Pancreas (tissue), 10 donors: ENCODE measurements at regions not wholly inside any gene's neighbourhood (a gene's known extent, or its start where the extent isn't known, plus 50 kb on each side); places are given as distances from the start of the nearest gene placed in this dataset.
A peak's percentile ranks its signal among the peaks of the same experiment; 100 is the strongest.
"Not testable (repeated sequence)": the region's sequence is repeated elsewhere in the genome, so short reads cannot be mapped to it uniquely, and the experiment has no call there.

Experiments used
- ATAC-seq, 4 donors: fragments of 200-7000 bp; cut with Tn5 transposase; one replicate each; pipeline versions ENCODE4 v1.8.0 to v1.9.1; 2020; ENCODE audit warnings: mild to moderate bottlenecking in 4 of 4, moderate library complexity in 4 of 4
- DNase-seq, 6 donors: peaks; one replicate each; pipeline ENCODE4 v3.0.0-alpha.2; 2020
- FAIRE-seq: peaks from 2 replicates; lab custom pipeline; 2012; peaks lifted over from hg19 to GRCh38; lab: Jason Lieb, UNC
- H3K27ac ChIP-seq, 4 donors: fragments of 200-600 bp; sonication (generic); 1 replicate in 3 of 4; 2 replicates in 1 of 4; pipeline versions ENCODE4 v1.5.0 to v1.8.0; 2020
- H3K27me3 ChIP-seq, 4 donors: fragments of 200-600 bp; one replicate each; pipeline ENCODE4 v1.8.0; 2021
- H3K36me3 ChIP-seq, 3 donors: fragments of 200-600 bp; sonication (generic) in 1 of 3; one replicate each; pipeline versions ENCODE4 v1.5.0 to v1.8.0; 2020 to 2021
- H3K4me1 ChIP-seq, 3 donors: fragments of 200-600 bp; one replicate each; pipeline ENCODE4 v1.8.0; 2021
- H3K4me3 ChIP-seq, 4 donors: fragments of 200-600 bp; sonication (generic) in 2 of 4; one replicate each; pipeline versions ENCODE4 v1.5.0 to v1.8.0; 2020 to 2021
- H3K9me3 ChIP-seq, 4 donors: fragments of 200-600 bp; one replicate each; pipeline ENCODE4 v1.8.0; 2021
- WGBS, 2 donors: extraction: QIAGEN DNeasy Blood & Tissue Kit; methylation state at CpG; one replicate each; pipeline ENCODE4 v1.1.7; 2013; 5-methylcytosine and 5-hydroxymethylcytosine counted together
- intact Hi-C, 3 donors: fragments of 100-400 bp; cut with DNase I; formaldehyde crosslinking; loops; one replicate each; pipeline versions ENCODE4 v1.11.1 to v1.14.2; 2022
- donor health status: healthy with polysubstance abuse.
- donor health status: DM: no; HTN: no; CAD: no; lungs with moderate emphysema.
- donor health status: DM: no; HTN: no; CAD: no.
- donor health status: control.
- donor health status: control.
- donor health status: Bipolar disorder and iron deficiency.
- donor health status: DM: yes; HTN: yes; CAD: no.
- donor health status: DM: no; HTN: no; CAD: no.
- donor health status: DM: no; HTN: no; CAD: no.
- donor health status: DM: yes; HTN: yes; CAD: no.

GRCh38 chr21:7787427-7788078 lies 2733.8 kb upstream of the TPTE start:
- H3K27ac ChIP-seq, H3K27me3 ChIP-seq, intact Hi-C loops, ATAC-seq, H3K9me3 ChIP-seq, H3K36me3 ChIP-seq, DNase-seq, FAIRE-seq, H3K4me1 ChIP-seq, H3K4me3 ChIP-seq: not testable (repeated sequence)
- no CpG with 5 or more reads among the region's 5 CpGs for WGBS, 2 donors

- ATAC-seq, H3K36me3 ChIP-seq, H3K4me3 ChIP-seq, FAIRE-seq, H3K9me3 ChIP-seq, H3K4me1 ChIP-seq, H3K27me3 ChIP-seq, H3K27ac ChIP-seq, DNase-seq, intact Hi-C loops: not testable (repeated sequence)
- WGBS, 2 donors = no CpG with 5 or more reads among the region's 4 CpGs
Measured at GRCh38 chr21:7793797-7794196, 2727.6 kb upstream of the TPTE start.

- H3K27me3 ChIP-seq, FAIRE-seq, H3K4me1 ChIP-seq, H3K36me3 ChIP-seq, H3K9me3 ChIP-seq, intact Hi-C loops, H3K27ac ChIP-seq, DNase-seq, H3K4me3 ChIP-seq: not testable (repeated sequence)
- ATAC-seq = peak in 2 of 4 donors; percentile 29 to 46
- WGBS, 2 donors = no CpG with 5 or more reads among the region's 8 CpGs
Measured at GRCh38 chr21:7797328-7797727, 2724.1 kb upstream of the TPTE start.

GRCh38 chr21:7798446-7798845 lies 2722.9 kb upstream of the TPTE start:
- FAIRE-seq, H3K4me1 ChIP-seq, intact Hi-C loops, H3K36me3 ChIP-seq, H3K27me3 ChIP-seq, H3K4me3 ChIP-seq, H3K27ac ChIP-seq, H3K9me3 ChIP-seq, ATAC-seq: not testable (repeated sequence)
- DNase-seq = peak in 1 of 6 donors; percentile 2
- WGBS, 2 donors = 56 to 66% methylated on average over 2 of the region's 6 CpGs

GRCh38 chr21:7799697-7800096 lies 2721.7 kb upstream of the TPTE start:
- peak in 2 of 4 donors; percentile 74 to 81 for ATAC-seq
- FAIRE-seq, intact Hi-C loops, H3K4me3 ChIP-seq, DNase-seq, H3K36me3 ChIP-seq, H3K4me1 ChIP-seq, H3K9me3 ChIP-seq, H3K27me3 ChIP-seq, H3K27ac ChIP-seq: not testable (repeated sequence)
- no CpG with 5 or more reads among the region's 5 CpGs for WGBS, 2 donors

- H3K4me1 ChIP-seq, intact Hi-C loops, H3K27me3 ChIP-seq, H3K9me3 ChIP-seq, DNase-seq, H3K4me3 ChIP-seq, H3K36me3 ChIP-seq, H3K27ac ChIP-seq, FAIRE-seq: not testable (repeated sequence)
- ATAC-seq = peak in 3 of 4 donors; percentile 71 to 83 (median 79)
- no CpG with 5 or more reads among the region's 4 CpGs for WGBS, 2 donors
Measured at GRCh38 chr21:7813475-7813874, 2707.9 kb upstream of the TPTE start.

- H3K27ac ChIP-seq, H3K4me1 ChIP-seq, intact Hi-C loops, H3K4me3 ChIP-seq, H3K27me3 ChIP-seq, FAIRE-seq, DNase-seq, ATAC-seq, H3K9me3 ChIP-seq, H3K36me3 ChIP-seq: not testable (repeated sequence)
- no CpG with 5 or more reads among the region's 8 CpGs for WGBS, 2 donors
Measured at GRCh38 chr21:7817013-7817412, 2704.4 kb upstream of the TPTE start.

GRCh38 chr21:7819301-7819700 lies 2702.1 kb upstream of the TPTE start:
- FAIRE-seq, intact Hi-C loops, H3K27ac ChIP-seq, H3K9me3 ChIP-seq, H3K4me1 ChIP-seq, ATAC-seq, H3K4me3 ChIP-seq, H3K36me3 ChIP-seq, H3K27me3 ChIP-seq: not testable (repeated sequence)
- 84% methylated on average over 7 of the region's 16 CpGs; no CpG with 5 or more reads in 1 of the 2 donors for WGBS, 2 donors
- peak in 1 of 6 donors; percentile 12 for DNase-seq

GRCh38 chr21:7825627-7826026 lies 2695.8 kb upstream of the TPTE start:
- H3K4me1 ChIP-seq, H3K36me3 ChIP-seq, H3K27me3 ChIP-seq, H3K4me3 ChIP-seq, H3K9me3 ChIP-seq, DNase-seq, intact Hi-C loops, H3K27ac ChIP-seq, FAIRE-seq: not testable (repeated sequence)
- WGBS, 2 donors = no CpG with 5 or more reads among the region's 10 CpGs
- ATAC-seq = peak in 3 of 4 donors; percentile 48 to 81 (median 65)

GRCh38 chr21:7826174-7826573 lies 2695.2 kb upstream of the TPTE start:
- H3K9me3 ChIP-seq, H3K27me3 ChIP-seq, FAIRE-seq, intact Hi-C loops, H3K27ac ChIP-seq, H3K4me3 ChIP-seq, ATAC-seq, H3K4me1 ChIP-seq, H3K36me3 ChIP-seq, DNase-seq: not testable (repeated sequence)
- no CpG with 5 or more reads among the region's 6 CpGs for WGBS, 2 donors

GRCh38 chr21:7828260-7828659 lies 2693.1 kb upstream of the TPTE start:
- FAIRE-seq, H3K36me3 ChIP-seq, H3K9me3 ChIP-seq, H3K27ac ChIP-seq, ATAC-seq, DNase-seq, H3K4me1 ChIP-seq, H3K27me3 ChIP-seq, H3K4me3 ChIP-seq, intact Hi-C loops: not testable (repeated sequence)
- no CpG with 5 or more reads among the region's 7 CpGs for WGBS, 2 donors

GRCh38 chr21:7829411-7829810 lies 2692.0 kb upstream of the TPTE start:
- intact Hi-C loops, FAIRE-seq: not testable (repeated sequence)
- no CpG with 5 or more reads among the region's 37 CpGs for WGBS, 2 donors

More at GRCh38 chr21:7829411-7829810, 2692.0 kb upstream of the TPTE start:
- ATAC-seq = peak in 2 of 4 donors; percentile 53 to 84
- not testable (repeated sequence) for H3K4me1 ChIP-seq, H3K4me3 ChIP-seq, H3K36me3 ChIP-seq, H3K9me3 ChIP-seq, DNase-seq, H3K27ac ChIP-seq, H3K27me3 ChIP-seq
